Stimulated activated effector memory CD8-positive, alpha-beta T cell treated with anti-CD3 and anti-CD28 coated beads, Interleukin-12 subunit alpha, Interleukin-12 subunit beta, amount 100 ng/mL, for 72 hours (primary cell): ENCODE measurements at regions not wholly inside any gene's neighbourhood (a gene's known extent, or its start where the extent isn't known, plus 50 kb on each side); places are given as distances from the start of the nearest gene placed in this dataset.
"Not testable (repeated sequence)": the region's sequence is repeated elsewhere in the genome, so short reads cannot be mapped to it uniquely, and the experiment has no call there.

Experiments used
- ATAC-seq: fragments of 150-1000 bp; cut with Tn5 transposase; 2 replicates; pipeline ENCODE4 v1.10.0; 2021
- DNase-seq, 2 donors: peaks; one replicate each; pipeline ENCODE4 v3.0.0; 2021 to 2022; ENCODE audit warnings: low spot score in 2 of 2
- H3K27ac Mint-ChIP-seq: one replicate; pipeline ENCODE4 v1.8.0; 2022; ENCODE audit warnings: mild to moderate bottlenecking, mixed read lengths
- H3K36me3 Mint-ChIP-seq: one replicate; pipeline ENCODE4 v1.8.0; 2022; ENCODE audit warnings: mild to moderate bottlenecking, mixed read lengths
- H3K4me1 Mint-ChIP-seq: one replicate; pipeline ENCODE4 v1.8.0; 2022; ENCODE audit warnings: mixed read lengths
- H3K4me3 Mint-ChIP-seq: one replicate; pipeline ENCODE4 v1.8.0; 2022; ENCODE audit warnings: mild to moderate bottlenecking, mixed read lengths
- H3K9me3 Mint-ChIP-seq: one replicate; pipeline ENCODE4 v1.8.0; 2022; ENCODE audit warnings: mixed read lengths

- no peak for DNase-seq
- peaks cover 12% of the 10 kb centered on the region for H3K4me1 Mint-ChIP-seq
- no peaks in the 10 kb centered on the region for H3K36me3 Mint-ChIP-seq
- H3K4me3 Mint-ChIP-seq, result no peak overlapping the region
- no peak for ATAC-seq
- no peaks in the 10 kb centered on the region for H3K9me3 Mint-ChIP-seq
- H3K27ac Mint-ChIP-seq, result peak overlapping the region; percentile 84
Observed at GRCh38 chr14:105581551-105582341, 55.4 kb downstream of the TMEM121 start.

GRCh38 chr14:105582639-105583038 lies 56.3 kb downstream of the TMEM121 start:
- ATAC-seq, result peak; percentile 43

GRCh38 chr14:105583914-105584313 lies 57.5 kb downstream of the TMEM121 start:
- not testable (repeated sequence) for H3K9me3 Mint-ChIP-seq, ATAC-seq, H3K4me1 Mint-ChIP-seq, H3K36me3 Mint-ChIP-seq, H3K27ac Mint-ChIP-seq, H3K4me3 Mint-ChIP-seq, DNase-seq

More at GRCh38 chr14:105582639-105583038, 56.3 kb downstream of the TMEM121 start:
- Mint-ChIP-seq H3K9me3 (no peaks in the 10 kb centered on the region), H3K27ac (peak overlapping the region; percentile 84), H3K4me1 (peaks cover 8% of the 10 kb centered on the region), H3K36me3 (no peaks in the 10 kb centered on the region), H3K4me3 (no peak overlapping the region)
- DNase-seq, result no peak

GRCh38 chr14:105585290-105585689 lies 58.9 kb downstream of the TMEM121 start:
- H3K4me1 Mint-ChIP-seq, H3K9me3 Mint-ChIP-seq, H3K4me3 Mint-ChIP-seq, ATAC-seq, H3K36me3 Mint-ChIP-seq, DNase-seq, H3K27ac Mint-ChIP-seq: not testable (repeated sequence)

GRCh38 chr14:105585722-105586121 lies 59.3 kb downstream of the TMEM121 start:
- not testable (repeated sequence) for H3K4me3 Mint-ChIP-seq, ATAC-seq, H3K36me3 Mint-ChIP-seq, H3K9me3 Mint-ChIP-seq, DNase-seq, H3K27ac Mint-ChIP-seq, H3K4me1 Mint-ChIP-seq

- not testable (repeated sequence) for H3K36me3 Mint-ChIP-seq, ATAC-seq, H3K4me1 Mint-ChIP-seq, DNase-seq, H3K27ac Mint-ChIP-seq, H3K4me3 Mint-ChIP-seq, H3K9me3 Mint-ChIP-seq
Observed at GRCh38 chr14:105586144-105586872, 59.9 kb downstream of the TMEM121 start.

GRCh38 chr14:105587034-105587433 lies 60.7 kb downstream of the TMEM121 start:
- ATAC-seq, H3K9me3 Mint-ChIP-seq, H3K27ac Mint-ChIP-seq, DNase-seq, H3K36me3 Mint-ChIP-seq, H3K4me3 Mint-ChIP-seq, H3K4me1 Mint-ChIP-seq: not testable (repeated sequence)

GRCh38 chr14:105587482-105588235 lies 61.3 kb downstream of the TMEM121 start:
- ATAC-seq, H3K4me1 Mint-ChIP-seq, H3K36me3 Mint-ChIP-seq, H3K9me3 Mint-ChIP-seq, H3K27ac Mint-ChIP-seq, DNase-seq, H3K4me3 Mint-ChIP-seq: not testable (repeated sequence)

GRCh38 chr14:105588236-105588860 lies 62.0 kb downstream of the TMEM121 start:
- H3K27ac Mint-ChIP-seq, result no peak overlapping the region
- H3K4me3 Mint-ChIP-seq, result no peak overlapping the region
- H3K36me3 Mint-ChIP-seq, result no peaks in the 10 kb centered on the region
- DNase-seq, result no peak
- ATAC-seq, result peak; percentile 17
- no peaks in the 10 kb centered on the region for H3K4me1 Mint-ChIP-seq
- no peaks in the 10 kb centered on the region for H3K9me3 Mint-ChIP-seq

- no peaks in the 10 kb centered on the region for H3K4me1 Mint-ChIP-seq
- H3K9me3 Mint-ChIP-seq, result no peaks in the 10 kb centered on the region
- DNase-seq (peak in 1 of 2 donors; percentile 38), ATAC-seq (peak; percentile 19)
- H3K36me3 Mint-ChIP-seq, result no peaks in the 10 kb centered on the region
- H3K4me3 Mint-ChIP-seq, result no peak overlapping the region
- no peak overlapping the region for H3K27ac Mint-ChIP-seq
Observed at GRCh38 chr14:105589161-105589925, 63.0 kb downstream of the TMEM121 start.

GRCh38 chr14:105589926-105590185 lies 63.5 kb downstream of the TMEM121 start:
- not testable (repeated sequence) for ATAC-seq, H3K27ac Mint-ChIP-seq, H3K36me3 Mint-ChIP-seq, H3K9me3 Mint-ChIP-seq, H3K4me1 Mint-ChIP-seq, H3K4me3 Mint-ChIP-seq
- DNase-seq, result peak in 1 of 2 donors; percentile 35

GRCh38 chr14:105591052-105591451 lies 64.7 kb downstream of the TMEM121 start:
- peak; percentile 22 for ATAC-seq
- Mint-ChIP-seq H3K36me3 (no peaks in the 10 kb centered on the region), H3K4me3 (no peak overlapping the region), H3K4me1 (no peaks in the 10 kb centered on the region), H3K9me3 (no peaks in the 10 kb centered on the region), H3K27ac (no peak overlapping the region)
- no peak for DNase-seq

- ATAC-seq, H3K4me3 Mint-ChIP-seq, H3K27ac Mint-ChIP-seq, DNase-seq, H3K4me1 Mint-ChIP-seq, H3K9me3 Mint-ChIP-seq, H3K36me3 Mint-ChIP-seq: not testable (repeated sequence)
Observed at GRCh38 chr14:105591792-105592341, 65.5 kb downstream of the TMEM121 start.

- not testable (repeated sequence) for H3K27ac Mint-ChIP-seq, H3K9me3 Mint-ChIP-seq, ATAC-seq, H3K36me3 Mint-ChIP-seq, H3K4me3 Mint-ChIP-seq, H3K4me1 Mint-ChIP-seq, DNase-seq
Observed at GRCh38 chr14:105592646-105593045, 66.3 kb downstream of the TMEM121 start.
